AG10803 (cell line): ENCODE measurements at regions not wholly inside any gene's neighbourhood (a gene's known extent, or its start where the extent isn't known, plus 50 kb on each side); places are given as distances from the start of the nearest gene placed in this dataset.

Source experiments
- DNase-seq: peaks from one replicate; pipeline ENCODE4 v3.0.0; 2010; ENCODE audit warnings: low read depth
- H3K4me3 ChIP-seq: 2 replicates; pipeline ENCODE4 v1.5.1; 2011; ENCODE audit warnings: mild to moderate bottlenecking, low read length, control low read depth
- TF ChIP-seq, protein P1 (sequence below): conservative IDR thresholded peaks from 2 replicates; pipeline ENCODE4 v1.5.1; 2011; ENCODE audit warnings: mild to moderate bottlenecking, low read length, control low read depth, inconsistent platforms

DNA sequence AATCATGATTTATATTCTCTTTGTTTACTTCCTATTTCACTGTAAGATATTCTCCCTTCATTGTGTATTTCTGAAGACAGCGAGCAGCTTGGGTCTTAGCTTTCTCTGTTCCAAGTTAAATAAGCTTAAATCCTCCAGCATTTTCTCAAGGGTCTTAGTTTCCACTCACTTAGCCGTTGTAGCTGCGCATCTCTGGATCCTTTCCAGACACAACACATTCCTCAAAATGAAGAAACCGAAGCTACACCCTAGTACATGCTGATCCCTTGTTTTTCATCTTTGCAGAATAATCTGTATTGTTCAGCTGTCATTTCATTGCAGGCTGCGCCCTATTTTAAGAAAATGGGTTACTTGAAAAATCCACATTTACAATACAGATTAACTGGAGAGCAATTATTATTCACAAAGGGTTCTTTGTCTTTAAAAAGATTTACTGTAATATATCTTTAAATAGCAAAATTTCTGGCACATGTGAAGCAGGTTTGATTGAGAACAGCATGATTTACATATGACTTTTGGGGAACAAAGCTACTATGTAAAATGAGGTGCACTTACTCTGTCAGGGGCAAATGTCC lies 375.8 kb downstream of the QKI start:
- DNase-seq = peak; percentile 9
- TF ChIP-seq, protein P1, sequence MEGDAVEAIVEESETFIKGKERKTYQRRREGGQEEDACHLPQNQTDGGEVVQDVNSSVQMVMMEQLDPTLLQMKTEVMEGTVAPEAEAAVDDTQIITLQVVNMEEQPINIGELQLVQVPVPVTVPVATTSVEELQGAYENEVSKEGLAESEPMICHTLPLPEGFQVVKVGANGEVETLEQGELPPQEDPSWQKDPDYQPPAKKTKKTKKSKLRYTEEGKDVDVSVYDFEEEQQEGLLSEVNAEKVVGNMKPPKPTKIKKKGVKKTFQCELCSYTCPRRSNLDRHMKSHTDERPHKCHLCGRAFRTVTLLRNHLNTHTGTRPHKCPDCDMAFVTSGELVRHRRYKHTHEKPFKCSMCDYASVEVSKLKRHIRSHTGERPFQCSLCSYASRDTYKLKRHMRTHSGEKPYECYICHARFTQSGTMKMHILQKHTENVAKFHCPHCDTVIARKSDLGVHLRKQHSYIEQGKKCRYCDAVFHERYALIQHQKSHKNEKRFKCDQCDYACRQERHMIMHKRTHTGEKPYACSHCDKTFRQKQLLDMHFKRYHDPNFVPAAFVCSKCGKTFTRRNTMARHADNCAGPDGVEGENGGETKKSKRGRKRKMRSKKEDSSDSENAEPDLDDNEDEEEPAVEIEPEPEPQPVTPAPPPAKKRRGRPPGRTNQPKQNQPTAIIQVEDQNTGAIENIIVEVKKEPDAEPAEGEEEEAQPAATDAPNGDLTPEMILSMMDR = no peak
- H3K4me3 ChIP-seq = no peak overlapping the region

DNA sequence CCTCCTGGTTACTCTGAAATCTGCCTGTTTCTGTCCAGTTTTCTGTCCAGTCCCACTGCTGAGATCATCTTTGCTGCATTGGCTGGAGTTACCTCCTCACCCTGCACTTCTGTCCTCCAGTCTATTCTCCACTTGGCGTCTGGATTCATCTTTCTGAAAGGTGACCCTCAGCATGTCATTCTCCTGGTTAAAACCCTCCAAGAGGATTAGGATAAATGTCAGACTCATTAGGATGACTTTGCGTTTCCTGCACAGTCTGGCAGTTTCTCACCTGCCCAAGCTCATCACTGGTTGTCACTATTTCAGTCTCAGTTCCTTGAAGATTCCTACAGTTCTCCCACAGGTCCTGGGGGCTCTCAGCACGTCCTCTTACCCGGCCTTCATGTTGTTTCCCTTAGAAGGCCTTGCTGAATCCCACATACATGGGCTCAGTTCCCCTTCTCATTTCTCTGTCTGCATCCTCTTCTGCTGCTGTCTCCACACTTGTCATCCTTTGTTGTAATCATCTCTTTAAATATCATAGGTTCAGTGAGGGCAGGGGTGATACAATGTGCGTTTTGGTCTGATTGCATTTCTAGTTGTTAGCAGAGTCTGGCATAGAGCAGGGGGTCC lies 374.8 kb downstream of the QKI start:
- TF ChIP-seq, protein P1 = no peak
- DNase-seq = no peak
- no peak overlapping the region for H3K4me3 ChIP-seq

DNA sequence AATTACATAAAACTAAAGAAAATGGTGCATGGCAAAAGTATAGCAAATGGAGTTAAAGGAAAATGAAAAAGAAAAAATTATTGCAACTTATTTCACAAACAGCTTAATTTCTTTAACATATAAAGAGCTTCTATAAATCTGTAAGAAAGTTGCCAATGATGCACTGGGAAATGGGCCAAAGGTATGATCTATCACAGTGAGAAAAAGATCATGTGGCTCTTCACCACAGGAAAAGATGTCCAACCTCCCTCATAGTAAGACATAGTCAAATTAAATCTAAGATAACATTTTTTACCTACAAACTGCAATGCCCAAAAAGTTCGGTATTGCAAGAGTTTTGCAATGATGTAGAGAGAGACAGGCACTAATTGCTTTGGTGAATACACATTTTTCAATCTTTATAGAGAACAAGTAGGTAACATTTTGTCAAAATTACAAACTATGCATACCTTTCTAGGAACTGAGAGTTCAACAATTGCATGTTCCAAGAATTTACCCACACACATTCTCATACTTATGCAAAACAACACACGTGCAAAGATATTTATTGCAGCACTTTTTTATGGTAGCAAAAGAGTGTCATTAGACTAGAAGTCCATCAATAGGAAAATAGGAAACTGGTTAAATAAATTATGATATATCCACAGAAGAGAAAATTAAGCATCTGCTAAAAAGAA lies 372.6 kb downstream of the QKI start:
- DNase-seq = no peak
- TF ChIP-seq, protein P1 = no peak
- H3K4me3 ChIP-seq = no peak overlapping the region

DNA sequence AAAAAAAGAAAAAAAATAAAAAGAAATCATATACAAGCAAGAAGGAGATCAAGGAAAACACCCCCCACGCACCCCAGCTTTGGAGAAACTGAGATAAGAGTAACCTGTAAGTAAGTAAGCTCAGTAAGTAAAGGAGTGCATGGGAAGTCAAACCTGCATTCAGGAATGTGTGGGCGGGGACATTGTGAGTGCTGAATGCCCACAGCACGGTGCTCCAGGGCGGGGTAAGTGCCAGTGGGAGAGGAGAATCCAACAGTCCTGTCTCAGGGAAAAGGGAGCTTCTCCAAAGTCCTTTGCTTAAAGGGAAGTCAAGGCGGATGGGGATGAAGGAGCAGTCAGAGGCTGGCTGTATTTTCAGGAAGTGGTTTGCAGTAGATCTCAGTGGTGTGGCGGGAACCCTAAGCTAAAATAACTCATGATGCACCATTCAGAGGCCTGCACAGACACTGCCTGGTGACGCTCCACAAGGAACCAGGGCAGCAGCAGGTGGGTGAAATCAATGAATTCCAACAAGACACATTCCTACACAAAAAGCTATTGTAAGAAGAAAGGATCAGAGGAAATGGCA lies 368.0 kb downstream of the QKI start:
- TF ChIP-seq, protein P1 = no peak
- H3K4me3 ChIP-seq = no peak overlapping the region
- no peak for DNase-seq

DNA sequence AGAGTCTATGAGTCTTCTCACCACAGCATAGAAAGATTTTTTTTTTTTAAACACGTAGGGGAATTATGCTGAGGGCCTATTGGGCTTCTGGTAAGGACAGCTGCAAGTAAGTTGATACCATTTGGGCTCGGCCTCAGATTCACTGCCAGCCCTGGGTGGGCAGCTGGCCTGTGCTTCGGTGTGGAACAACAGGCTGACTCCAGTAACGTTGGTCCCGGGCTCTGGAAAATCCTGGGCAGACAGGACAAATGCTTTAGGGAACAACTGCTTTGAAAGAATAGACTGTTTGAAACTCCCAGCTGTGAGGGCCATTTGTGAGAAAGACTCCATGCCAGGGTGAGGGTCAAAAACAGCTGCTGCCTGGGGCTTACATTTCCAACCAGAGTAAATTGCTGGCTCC lies 366.5 kb downstream of the QKI start:
- TF ChIP-seq, protein P1 = no peak
- no peak overlapping the region for H3K4me3 ChIP-seq
- no peak for DNase-seq

DNA sequence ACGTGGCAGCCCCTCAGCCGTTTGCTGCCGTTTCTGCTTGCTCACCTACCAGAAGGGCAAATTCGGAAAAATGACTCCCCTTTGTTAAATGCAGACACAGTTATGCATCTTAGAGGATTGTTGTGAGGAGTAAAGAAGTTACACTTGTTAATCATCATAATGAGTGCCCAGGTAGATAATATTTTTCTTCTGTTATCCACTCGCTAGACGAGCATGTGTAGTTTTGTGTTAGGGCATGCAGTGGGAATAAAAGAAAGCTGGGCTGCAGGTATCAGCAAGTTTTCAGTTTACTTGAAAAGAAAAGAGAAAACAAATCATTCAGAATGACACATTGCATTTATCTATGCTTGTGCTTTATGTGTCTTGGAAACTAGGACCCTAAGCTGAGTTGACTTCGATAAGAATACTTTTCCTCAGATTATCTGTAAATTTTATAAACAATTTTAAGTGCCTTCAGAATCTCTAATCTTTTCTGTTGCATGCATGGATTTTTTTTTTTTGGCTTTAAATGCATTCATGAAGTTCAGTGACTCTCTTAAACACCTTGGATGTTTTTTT lies 365.3 kb downstream of the QKI start:
- H3K4me3 ChIP-seq = no peak overlapping the region
- no peak for DNase-seq
- TF ChIP-seq, protein P1 = no peak

DNA sequence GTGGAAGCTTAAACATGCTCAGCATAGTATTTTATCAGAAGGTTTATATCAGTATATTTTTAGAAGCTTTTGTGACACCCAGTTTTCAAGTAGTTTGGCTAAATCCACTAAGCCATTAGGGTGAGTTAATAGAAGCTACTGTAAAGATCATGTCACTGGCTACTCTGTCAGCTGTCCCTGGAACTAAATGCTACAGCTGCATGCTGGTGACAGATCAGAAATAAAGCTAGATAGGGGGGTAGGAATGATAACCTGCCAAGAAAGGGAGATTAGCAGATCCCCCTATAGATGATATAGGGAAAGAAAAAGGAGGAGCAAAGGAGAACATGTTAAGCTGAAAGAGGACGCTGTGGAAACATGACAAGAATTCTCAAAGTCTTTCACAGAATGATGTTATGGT lies 363.2 kb downstream of the QKI start:
- TF ChIP-seq, protein P1 = no peak
- DNase-seq = no peak
- H3K4me3 ChIP-seq = no peak overlapping the region
